ENCODE measurements at regions not wholly inside any gene's neighbourhood (a gene's known extent, or its start where the extent isn't known, plus 50 kb on each side); places are given as distances from the start of the nearest gene placed in this dataset.

DNA sequence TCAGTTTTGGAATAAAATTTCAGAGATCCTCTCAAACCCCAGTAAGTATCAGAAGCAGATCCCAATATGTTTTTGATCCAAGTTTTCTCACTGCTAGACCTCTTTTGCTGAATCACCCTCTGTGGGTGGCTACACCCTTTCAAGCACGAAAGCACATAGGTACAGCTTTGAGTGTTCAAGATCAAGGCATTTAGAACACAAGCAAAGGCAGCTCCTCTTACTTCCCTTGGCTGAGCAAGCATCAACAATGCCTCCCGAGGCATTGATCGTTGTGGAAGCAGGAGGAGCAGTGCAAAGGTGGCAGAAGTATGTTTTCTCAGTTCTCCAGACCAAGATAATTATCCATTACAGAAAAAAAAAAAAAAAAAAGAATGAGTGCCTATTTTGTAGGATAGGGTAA, 72.0 kb upstream of the TSPAN7 start:
- TF ChIP-seq, protein P1, sequence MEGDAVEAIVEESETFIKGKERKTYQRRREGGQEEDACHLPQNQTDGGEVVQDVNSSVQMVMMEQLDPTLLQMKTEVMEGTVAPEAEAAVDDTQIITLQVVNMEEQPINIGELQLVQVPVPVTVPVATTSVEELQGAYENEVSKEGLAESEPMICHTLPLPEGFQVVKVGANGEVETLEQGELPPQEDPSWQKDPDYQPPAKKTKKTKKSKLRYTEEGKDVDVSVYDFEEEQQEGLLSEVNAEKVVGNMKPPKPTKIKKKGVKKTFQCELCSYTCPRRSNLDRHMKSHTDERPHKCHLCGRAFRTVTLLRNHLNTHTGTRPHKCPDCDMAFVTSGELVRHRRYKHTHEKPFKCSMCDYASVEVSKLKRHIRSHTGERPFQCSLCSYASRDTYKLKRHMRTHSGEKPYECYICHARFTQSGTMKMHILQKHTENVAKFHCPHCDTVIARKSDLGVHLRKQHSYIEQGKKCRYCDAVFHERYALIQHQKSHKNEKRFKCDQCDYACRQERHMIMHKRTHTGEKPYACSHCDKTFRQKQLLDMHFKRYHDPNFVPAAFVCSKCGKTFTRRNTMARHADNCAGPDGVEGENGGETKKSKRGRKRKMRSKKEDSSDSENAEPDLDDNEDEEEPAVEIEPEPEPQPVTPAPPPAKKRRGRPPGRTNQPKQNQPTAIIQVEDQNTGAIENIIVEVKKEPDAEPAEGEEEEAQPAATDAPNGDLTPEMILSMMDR (conservative IDR thresholded peaks at IDR 0.05; ENCODE audit: low read depth, low read length), result no peak
- TF ChIP-seq EZH2 (IDR thresholded peaks at IDR 0.05; ENCODE audit: borderline replicate concordance, low read depth, low read length, poor library complexity, severe bottlenecking), result no peak

Measured in A673 (cell line).